ENCODE measurements at regions not wholly inside any gene's neighbourhood (a gene's known extent, or its start where the extent isn't known, plus 50 kb on each side); places are given as distances from the start of the nearest gene placed in this dataset.

DNA sequence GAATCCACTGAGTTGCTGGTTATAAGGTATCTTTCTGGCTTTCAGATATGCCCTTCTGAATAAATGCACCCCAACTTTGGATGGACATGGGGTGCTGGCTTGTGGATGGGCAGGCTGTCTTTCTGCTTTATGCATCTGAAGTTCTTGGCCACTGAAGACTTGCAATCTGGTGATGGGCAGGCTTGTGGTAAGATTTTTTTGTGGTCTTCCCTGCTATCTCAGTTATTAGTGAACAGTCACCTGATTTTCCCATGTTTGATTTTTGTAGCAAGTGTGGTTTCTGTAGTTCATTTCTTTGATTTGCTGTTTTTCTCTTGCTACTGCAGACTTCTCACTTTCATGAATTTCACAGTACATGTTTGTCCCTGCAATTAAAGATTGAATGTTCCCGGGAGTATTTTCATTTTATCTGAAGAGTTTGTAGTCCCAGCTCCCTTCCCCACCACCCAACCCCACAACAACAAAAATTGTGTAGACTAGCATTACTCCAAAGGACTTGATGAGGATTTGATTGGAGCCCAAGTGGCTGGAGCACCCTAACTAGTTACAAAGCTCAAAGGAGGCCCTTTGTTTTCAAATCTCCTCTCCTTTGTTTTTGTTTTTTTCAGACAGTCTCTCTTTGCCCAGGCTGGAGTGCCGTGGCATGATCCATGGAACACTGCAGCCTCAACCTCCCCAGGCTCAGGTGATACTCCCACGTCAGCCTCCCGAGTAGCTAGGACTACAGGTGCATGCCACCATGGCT is 63.6 kb upstream of the MGAT5 start:
- no TSS peak for BruUV-seq (replicated peaks)
- Histone ChIP-seq H4K20me1 (replicated peaks; ENCODE audit: control insufficient read depth, insufficient read depth, low read length) (no peaks in the 10 kb centered on the region; the same call in 1 of the 2 replicates), H3K4me2 (ENCODE audit: insufficient read depth, low read length) (no peak overlapping the region), H3K27me3 (ENCODE audit: control insufficient read depth in 2 of 2, insufficient read depth in 2 of 2, low read length in 2 of 2) (no peaks in the 10 kb centered on the region), H3K9me3 (replicated peaks; ENCODE audit: control insufficient read depth, insufficient read depth, low read depth, low read length) (no peaks in the 10 kb centered on the region), H3K79me2 (ENCODE audit: control insufficient read depth, insufficient read depth, low read length) (no peaks in the 10 kb centered on the region), H3K9me1 (ENCODE audit: control insufficient read depth, insufficient read depth, low read length) (no peaks in the 10 kb centered on the region), H3K36me3 (ENCODE audit: control insufficient read depth, insufficient read depth, low read length) (no peaks in the 10 kb centered on the region), H3K27ac (ENCODE audit: extremely low read depth, low read depth, low read length) (no peak overlapping the region), H3K4me1 (replicated peaks in 1 of 2; ENCODE audit: control insufficient read depth in 2 of 2, insufficient read depth in 2 of 2, low read length in 2 of 2) (peaks cover 6 to 16% of the 10 kb centered on the region in 2 experiments), H3K9ac (ENCODE audit: insufficient read depth in 1 of 2, low read depth in 2 of 2, low read length in 2 of 2) (no peak overlapping the region), H3K4me3 (no peak overlapping the region), H2AFZ (ENCODE audit: low read depth, low read length) (no peak overlapping the region)
- WGBS (ENCODE audit: insufficient coverage, low coverage, missing lambda C conversion rate): 89% methylated on average over 4 of the region's 4 CpGs
- ChIA-PET POLR2A (interaction anchor here (1.1 kb wide), 1 partner anchor 9 kb away, joined by 5 read pairs; no protein-coding TSS in a partner anchor), CTCF (ENCODE audit: low intra/inter-chr PET ratio) (no interaction called here)
- intact Hi-C loops (cut with micrococcal nuclease): no loop called here
- no peak for FAIRE-seq
- TF ChIP-seq GABPA (tag; conservative IDR thresholded peaks at IDR 0.05; ENCODE audit: low read depth) (no peak), ZSCAN29 (IDR thresholded peaks at IDR 0.05) (no peak), MTA2 (IDR thresholded peaks at IDR 0.05; ENCODE audit: low read depth) (no peak), IFI16 (CRISPR knock-in tag; IDR thresholded peaks at IDR 0.05) (no peak)
- ATAC-seq: no peak
- DNase-seq (ENCODE audit: extremely low read depth in 1 of 4, low spot score in 3 of 4): no peak
- in situ Hi-C loops (cut with MboI): no loop called here

DNA sequence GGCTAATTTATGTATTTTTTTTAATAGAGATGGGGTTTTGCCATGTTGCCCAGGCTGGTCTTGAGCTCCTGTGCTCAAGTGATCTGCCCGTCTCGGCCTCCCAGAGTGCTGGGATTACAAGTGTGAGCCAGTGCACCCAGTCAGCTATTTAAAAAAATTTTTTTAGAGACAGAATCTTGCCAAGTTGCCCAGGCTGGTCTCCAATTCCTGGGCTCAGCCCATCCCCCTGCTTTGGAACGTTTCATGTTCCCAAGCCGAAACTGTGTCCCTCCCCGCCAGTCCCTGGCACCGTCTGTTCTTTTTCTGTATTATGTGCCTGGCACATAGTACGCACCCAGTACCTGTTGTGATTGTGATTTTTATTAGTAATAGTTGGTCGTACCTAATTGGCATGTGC is 63.1 kb upstream of the MGAT5 start:
- in situ Hi-C loops (cut with MboI): no loop called here
- Histone ChIP-seq H3K27ac (ENCODE audit: extremely low read depth, low read depth, low read length) (no peak overlapping the region), H3K36me3 (ENCODE audit: control insufficient read depth, insufficient read depth, low read length) (no peaks in the 10 kb centered on the region), H3K79me2 (ENCODE audit: control insufficient read depth, insufficient read depth, low read length) (no peaks in the 10 kb centered on the region), H3K4me3 (no peak overlapping the region), H3K4me2 (ENCODE audit: insufficient read depth, low read length) (no peak overlapping the region), H3K9me3 (replicated peaks; ENCODE audit: control insufficient read depth, insufficient read depth, low read depth, low read length) (no peaks in the 10 kb centered on the region), H2AFZ (ENCODE audit: low read depth, low read length) (no peak overlapping the region), H3K9me1 (ENCODE audit: control insufficient read depth, insufficient read depth, low read length) (no peaks in the 10 kb centered on the region), H3K9ac (ENCODE audit: insufficient read depth in 1 of 2, low read depth in 2 of 2, low read length in 2 of 2) (no peak overlapping the region), H3K27me3 (ENCODE audit: control insufficient read depth in 2 of 2, insufficient read depth in 2 of 2, low read length in 2 of 2) (no peaks in the 10 kb centered on the region), H3K4me1 (replicated peaks in 1 of 2; ENCODE audit: control insufficient read depth in 2 of 2, insufficient read depth in 2 of 2, low read length in 2 of 2) (peaks cover 6 to 21% of the 10 kb centered on the region in 2 experiments), H4K20me1 (replicated peaks; ENCODE audit: control insufficient read depth, insufficient read depth, low read length) (no peaks in the 10 kb centered on the region; the same call in 1 of the 2 replicates)
- WGBS (ENCODE audit: insufficient coverage, low coverage, missing lambda C conversion rate): 88% methylated on average over 8 of the region's 8 CpGs
- intact Hi-C loops (cut with micrococcal nuclease): no loop called here
- ATAC-seq (no peak), DNase-seq (ENCODE audit: extremely low read depth in 1 of 4, low spot score in 3 of 4) (no peak), FAIRE-seq (no peak)
- no TSS peak for BruUV-seq (replicated peaks)
- POLR2A ChIA-PET: interaction anchor here (1.1 kb wide), 1 partner anchor 10 kb away, joined by 5 read pairs; no protein-coding TSS in a partner anchor
- CTCF ChIA-PET (ENCODE audit: low intra/inter-chr PET ratio): no interaction called here
- TF ChIP-seq, protein P1, sequence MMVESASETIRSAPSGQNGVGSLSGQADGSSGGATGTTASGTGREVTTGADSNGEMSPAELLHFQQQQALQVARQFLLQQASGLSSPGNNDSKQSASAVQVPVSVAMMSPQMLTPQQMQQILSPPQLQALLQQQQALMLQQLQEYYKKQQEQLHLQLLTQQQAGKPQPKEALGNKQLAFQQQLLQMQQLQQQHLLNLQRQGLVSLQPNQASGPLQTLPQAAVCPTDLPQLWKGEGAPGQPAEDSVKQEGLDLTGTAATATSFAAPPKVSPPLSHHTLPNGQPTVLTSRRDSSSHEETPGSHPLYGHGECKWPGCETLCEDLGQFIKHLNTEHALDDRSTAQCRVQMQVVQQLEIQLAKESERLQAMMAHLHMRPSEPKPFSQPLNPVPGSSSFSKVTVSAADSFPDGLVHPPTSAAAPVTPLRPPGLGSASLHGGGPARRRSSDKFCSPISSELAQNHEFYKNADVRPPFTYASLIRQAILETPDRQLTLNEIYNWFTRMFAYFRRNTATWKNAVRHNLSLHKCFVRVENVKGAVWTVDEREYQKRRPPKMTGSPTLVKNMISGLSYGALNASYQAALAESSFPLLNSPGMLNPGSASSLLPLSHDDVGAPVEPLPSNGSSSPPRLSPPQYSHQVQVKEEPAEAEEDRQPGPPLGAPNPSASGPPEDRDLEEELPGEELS (CRISPR knock-in tag; IDR thresholded peaks at IDR 0.05; ENCODE audit: borderline replicate concordance): no peak
- no peak for TF ChIP-seq KAT2B (IDR thresholded peaks at IDR 0.05; ENCODE audit: low read depth, low read length)
- no peak for TF ChIP-seq ZC3H8 (IDR thresholded peaks at IDR 0.05)
- no peak for TF ChIP-seq SRSF1 (IDR thresholded peaks at IDR 0.05; ENCODE audit: low read depth, low read length)
- TF ChIP-seq FOXJ2 (tag; IDR thresholded peaks at IDR 0.05): no peak
- no peak for TF ChIP-seq FOXA3 (CRISPR knock-in tag; conservative IDR thresholded peaks at IDR 0.05 in 1 of 2, IDR thresholded peaks at IDR 0.05 in 1 of 2)
- TF ChIP-seq CHD1 (IDR thresholded peaks at IDR 0.05; ENCODE audit: low read length): no peak
- no peak for TF ChIP-seq SFPQ (IDR thresholded peaks at IDR 0.05; ENCODE audit: low read depth, low read length)
- TF ChIP-seq POLR2A (conservative IDR thresholded peaks at IDR 0.05): no peak
